Endothelial cell of umbilical vein (primary cell): ENCODE measurements at regions not wholly inside any gene's neighbourhood (a gene's known extent, or its start where the extent isn't known, plus 50 kb on each side); places are given as distances from the start of the nearest gene placed in this dataset.

Source experiments
- BruUV-seq: library from RNA; stranded (reverse); fragments of 400-500 nt; replicated peaks from 2 replicates; lab custom pipeline; 2021; lab: Mats Ljungman, UMichigan
- CTCF ChIA-PET: fragments of 300-600, 350-600 bp; sonication (Branson Sonifier 250); formaldehyde crosslinking; loops from one replicate; lab custom pipeline; 2021; ENCODE audit warnings: antibody characterized with exemption, inconsistent platforms; lab: Charles Lee
- POLR2A ChIA-PET: fragments of 300-600, 350-600 bp; sonication (Branson Sonifier 250); formaldehyde crosslinking; loops from one replicate; lab custom pipeline; 2021; ENCODE audit warnings: antibody characterized with exemption, inconsistent platforms; lab: Charles Lee
- DNase-seq: peaks from one replicate; pipeline ENCODE4 v3.0.0-alpha.2; 2011; ENCODE audit warnings: low read depth, low spot score
- FAIRE-seq: peaks from 2 replicates; lab custom pipeline; 2011; peaks lifted over from hg19 to GRCh38; lab: Jason Lieb, UNC
- H2AFZ ChIP-seq: 2 replicates; pipeline ENCODE4 v1.6.0; 2012; ENCODE audit warnings: low read depth, low read length, control low read depth, inconsistent platforms
- H3K27ac ChIP-seq: 2 replicates; pipeline ENCODE4 v1.5.1; 2011; ENCODE audit warnings: low read depth, mild to moderate bottlenecking, control low read depth, low read length, moderate library complexity; ENCODE audit not compliant: insufficient read depth
- H3K27me3 ChIP-seq, 2 experiments: 2 replicates each; pipeline versions ENCODE4 v1.6.0 to v1.6.1; 2011; ENCODE audit warnings: low read length in 2 of 2, mixed read lengths in 1 of 2; ENCODE audit not compliant: control insufficient read depth in 2 of 2, insufficient read depth in 2 of 2
- H3K36me3 ChIP-seq, 2 experiments: 2 replicates in 1 of 2; 3 replicates in 1 of 2; pipeline ENCODE4 v1.5.1; 2011; ENCODE audit warnings: low read length in 2 of 2, mild to moderate bottlenecking in 1 of 2, moderate library complexity in 1 of 2; ENCODE audit not compliant: control insufficient read depth in 2 of 2, insufficient read depth in 2 of 2; ENCODE audit errors: extremely low read depth in 1 of 2
- H3K4me1 ChIP-seq: 3 replicates; pipeline ENCODE4 v1.5.1; 2011; ENCODE audit warnings: mild to moderate bottlenecking, low read length; ENCODE audit not compliant: control insufficient read depth, insufficient read depth; ENCODE audit errors: extremely low read depth
- H3K4me2 ChIP-seq: 2 replicates; pipeline ENCODE4 v1.6.1; 2011; ENCODE audit warnings: low read length, control low read depth, mixed read lengths; ENCODE audit not compliant: insufficient read depth
- H3K4me3 ChIP-seq, 3 experiments: fragments of 200-600 bp in 1 of 3; sonication (generic), shearing (Covaris generic) in 1 of 3; replicated peaks in 1 of 3; 2 replicates each; pipeline ENCODE4 v1.5.1; 2011 to 2016; ENCODE audit warnings: control low read depth in 3 of 3, low read length in 3 of 3, mild to moderate bottlenecking in 2 of 3, inconsistent platforms in 1 of 3, low read depth in 1 of 3, moderate library complexity in 1 of 3; ENCODE audit not compliant: insufficient read depth in 1 of 3
- H3K79me2 ChIP-seq: 2 replicates; pipeline ENCODE4 v1.6.0; 2012; ENCODE audit warnings: low read length, inconsistent platforms; ENCODE audit not compliant: control insufficient read depth, insufficient read depth
- H3K9ac ChIP-seq: replicated peaks from 2 replicates; pipeline ENCODE3; 2011; ENCODE audit warnings: low read length, control low read depth; ENCODE audit not compliant: insufficient read depth; ENCODE audit errors: extremely low read depth
- H3K9me1 ChIP-seq: replicated peaks from 3 replicates; pipeline ENCODE4 v1.6.0; 2011; ENCODE audit warnings: mild to moderate bottlenecking, low read length; ENCODE audit not compliant: control insufficient read depth, insufficient read depth; ENCODE audit errors: extremely low read depth
- H3K9me3 ChIP-seq: replicated peaks from 2 replicates; pipeline ENCODE4 v1.5.1; 2012; ENCODE audit warnings: low read length, inconsistent platforms; ENCODE audit not compliant: control insufficient read depth, insufficient read depth
- H4K20me1 ChIP-seq: replicated peaks from 2 replicates; pipeline ENCODE3; 2011; ENCODE audit warnings: mild to moderate bottlenecking, low read length; ENCODE audit not compliant: control insufficient read depth, insufficient read depth; ENCODE audit errors: extremely low read depth
- CTCF ChIP-seq, 2 donors: IDR thresholded peaks; 1 replicate in 1 of 2; 2 replicates in 1 of 2; pipeline ENCODE4 v1.5.1; 2011; ENCODE audit warnings: low read length in 2 of 2, mild to moderate bottlenecking in 2 of 2, moderate library complexity in 2 of 2, control low read depth in 1 of 2, inconsistent platforms in 1 of 2, low read depth in 1 of 2; ENCODE audit not compliant: insufficient read depth in 1 of 2; ENCODE audit errors: extremely low read depth in 1 of 2
- EZH2 ChIP-seq: IDR thresholded peaks from 2 replicates; pipeline ENCODE4 v1.6.1; 2012; ENCODE audit warnings: borderline replicate concordance, low read depth, mild to moderate bottlenecking, moderate library complexity, low read length, inconsistent platforms; ENCODE audit not compliant: severe bottlenecking
- FOS ChIP-seq: IDR thresholded peaks from 2 replicates; pipeline ENCODE4 v1.6.1; 2011; ENCODE audit warnings: mild to moderate bottlenecking, low read length, moderate library complexity, borderline replicate concordance; ENCODE audit not compliant: insufficient read depth
- GATA2 ChIP-seq: IDR thresholded peaks from 2 replicates; pipeline ENCODE4 v1.7.0; 2011; ENCODE audit warnings: low read depth, mild to moderate bottlenecking, moderate library complexity, mixed read lengths, low read length; ENCODE audit not compliant: insufficient read length, insufficient read depth
- JUN ChIP-seq: IDR thresholded peaks from 2 replicates; pipeline ENCODE4 v1.6.1; 2011; ENCODE audit warnings: borderline replicate concordance, low read depth; ENCODE audit not compliant: insufficient read length, insufficient read depth
- MAX ChIP-seq: IDR thresholded peaks from 2 replicates; pipeline ENCODE4 v1.6.1; 2011; ENCODE audit not compliant: insufficient read depth, insufficient read length
- MYC ChIP-seq: IDR thresholded peaks from one replicate; pipeline ENCODE4 v1.6.1; 2011; ENCODE audit warnings: mild to moderate bottlenecking, low read depth, low read length
- POLR2A ChIP-seq: IDR thresholded peaks from 2 replicates; pipeline ENCODE4 v1.6.1; 2012; ENCODE audit warnings: low read depth, mild to moderate bottlenecking, control low read depth, low read length
- POLR2AphosphoS5 ChIP-seq: IDR thresholded peaks from 2 replicates; pipeline ENCODE4 v1.6.1; 2012; ENCODE audit warnings: low read depth, mild to moderate bottlenecking, control low read depth, low read length, moderate library complexity; ENCODE audit not compliant: insufficient read depth
- dilution Hi-C: fragments of 300-500 bp; cut with MboI; formaldehyde crosslinking; loops from one replicate; pipeline ENCODE4 v1.15.0; 2019; ENCODE audit warnings: low sequenced_read_pairs; ENCODE audit not compliant: extremely low pct_ligation_motif_present
- intact Hi-C: fragments of 100-400 bp; cut with micrococcal nuclease; formaldehyde crosslinking; loops from one replicate; pipeline ENCODE4 v1.10.0; 2022

GRCh38 chr17:77608431-77608830 lies 350.1 kb upstream of the TNRC6C start:
- no peak for TF ChIP-seq JUN
- no peak for TF ChIP-seq EZH2
- TF ChIP-seq CTCF (IDR thresholded peaks at IDR 0.05; ENCODE audit: extremely low read depth in 1 of 2, insufficient read depth in 1 of 2, low read depth in 1 of 2, low read length in 2 of 2) = no peak
- no peak for TF ChIP-seq POLR2A
- TF ChIP-seq GATA2 = no peak
- no peak for TF ChIP-seq POLR2AphosphoS5
- TF ChIP-seq FOS = no peak
- no peak for TF ChIP-seq MAX
- TF ChIP-seq MYC = no peak
- H3K79me2 ChIP-seq = no peaks in the 10 kb centered on the region
- H4K20me1 ChIP-seq = no peaks in the 10 kb centered on the region
- no peaks in the 10 kb centered on the region for H3K4me1 ChIP-seq
- H3K4me2 ChIP-seq = no peak overlapping the region
- H2AFZ ChIP-seq = no peak overlapping the region
- dilution Hi-C loops = no loop called here
- DNase-seq (no peak), FAIRE-seq (no peak)
- no TSS peak for BruUV-seq
- no peaks in the 10 kb centered on the region for H3K36me3 ChIP-seq
- ChIA-PET CTCF (no interaction called here), POLR2A (no interaction called here)
- H3K27ac ChIP-seq = no peak overlapping the region
- peaks cover 0 to 3% of the 10 kb centered on the region in 2 experiments for H3K27me3 ChIP-seq
- H3K9me3 ChIP-seq = no peaks in the 10 kb centered on the region
- no peaks in the 10 kb centered on the region for H3K9me1 ChIP-seq
- intact Hi-C loops = no loop called here
- H3K9ac ChIP-seq = no peak overlapping the region
- no peak overlapping the region for H3K4me3 ChIP-seq
